Natural killer cell (primary cell): ENCODE measurements at regions not wholly inside any gene's neighbourhood (a gene's known extent, or its start where the extent isn't known, plus 50 kb on each side); places are given as distances from the start of the nearest gene placed in this dataset.
"Not testable (repeated sequence)": the region's sequence is repeated elsewhere in the genome, so short reads cannot be mapped to it uniquely, and the experiment has no call there.

ENCODE experiments used
- ATAC-seq, 3 donors: fragments of 150-1000 bp in 2 of 3; fragments of 200-7000 bp in 1 of 3; cut with Tn5 transposase; 1 replicate in 1 of 3; 2 replicates in 2 of 3; pipeline ENCODE4 v1.10.0; 2021; ENCODE audit warnings: mild to moderate bottlenecking in 2 of 3, moderate library complexity in 2 of 3
- DNase-seq, 2 donors: peaks; one replicate each; pipeline versions ENCODE4 v3.0.0 to v3.0.0-alpha.2; 2013 to 2021; ENCODE audit warnings: mixed read lengths in 1 of 2
- H3K27ac ChIP-seq: one replicate; pipeline ENCODE4 v1.5.1; 2013; ENCODE audit warnings: mild to moderate bottlenecking, low read length
- H3K27me3 ChIP-seq: one replicate; pipeline ENCODE4 v1.6.1; 2013; ENCODE audit warnings: low read length; ENCODE audit not compliant: control insufficient read depth, insufficient read depth
- H3K36me3 ChIP-seq: one replicate; pipeline ENCODE4 v1.6.1; 2013; ENCODE audit warnings: low read length; ENCODE audit not compliant: control insufficient read depth, insufficient read depth
- H3K4me1 ChIP-seq: one replicate; pipeline ENCODE4 v1.6.1; 2013; ENCODE audit warnings: low read length; ENCODE audit not compliant: control insufficient read depth, insufficient read depth
- H3K4me3 ChIP-seq: one replicate; pipeline ENCODE4 v1.5.1; 2013; ENCODE audit warnings: low read length
- H3K9me3 ChIP-seq: one replicate; pipeline ENCODE4 v1.6.1; 2013; ENCODE audit warnings: low read length; ENCODE audit not compliant: control insufficient read depth, insufficient read depth
- H3K27ac Mint-ChIP-seq, 2 donors: one replicate each; pipeline ENCODE4 v1.8.0; 2022; ENCODE audit warnings: mild to moderate bottlenecking in 2 of 2, mixed read lengths in 2 of 2, moderate library complexity in 1 of 2
- H3K27me3 Mint-ChIP-seq, 2 donors: one replicate each; pipeline ENCODE4 v1.8.0; 2022; ENCODE audit warnings: low read depth in 2 of 2, mixed read lengths in 2 of 2
- H3K36me3 Mint-ChIP-seq: one replicate; pipeline ENCODE4 v1.8.0; 2022; ENCODE audit warnings: mixed read lengths
- H3K4me1 Mint-ChIP-seq, 2 donors: one replicate each; pipeline ENCODE4 v1.8.0; 2022; ENCODE audit warnings: mixed read lengths in 2 of 2
- H3K4me3 Mint-ChIP-seq: one replicate; pipeline ENCODE4 v1.8.0; 2022; ENCODE audit warnings: mild to moderate bottlenecking, moderate library complexity, mixed read lengths
- H3K9me3 Mint-ChIP-seq, 2 donors: one replicate each; pipeline ENCODE4 v1.8.0; 2022; ENCODE audit warnings: mixed read lengths in 2 of 2
- CTCF ChIP-seq: fragments of 200-600 bp; IDR thresholded peaks from one replicate; pipeline ENCODE4 v1.8.0; 2022; ENCODE audit warnings: antibody characterized with exemption
- WGBS: methylation state at CpG from one replicate; pipeline ENCODE4 v1.1.7; 2013; ENCODE audit warnings: missing lambda C conversion rate; ENCODE audit not compliant: insufficient coverage; 5-methylcytosine and 5-hydroxymethylcytosine counted together
- intact Hi-C: fragments of 100-400 bp; cut with micrococcal nuclease; formaldehyde crosslinking; loops from one replicate; pipeline ENCODE4 v1.14.2; 2022

GRCh38 chr14:47919997-47920396, 244.6 kb upstream of the MDGA2 start:
- Histone ChIP-seq H3K9me3 (no peaks in the 10 kb centered on the region), H3K27ac (no peak overlapping the region), H3K4me3 (no peak overlapping the region), H3K27me3 (no peaks in the 10 kb centered on the region), H3K4me1 (no peaks in the 10 kb centered on the region), H3K36me3 (no peaks in the 10 kb centered on the region)
- ATAC-seq, result no peak
- H3K36me3 Mint-ChIP-seq, result peaks cover 8% of the 10 kb centered on the region
- H3K9me3 Mint-ChIP-seq, result peaks cover 3% of the 10 kb centered on the region in 2 donors
- intact Hi-C loops, result no loop called here
- no peaks in the 10 kb centered on the region for H3K27me3 Mint-ChIP-seq
- no peak overlapping the region for H3K27ac Mint-ChIP-seq
- no peak overlapping the region for H3K4me3 Mint-ChIP-seq
- no peak for TF ChIP-seq CTCF
- WGBS, result 89% methylated on average over 6 of the region's 6 CpGs
- no peaks in the 10 kb centered on the region for H3K4me1 Mint-ChIP-seq
- DNase-seq, result no peak

DNA sequence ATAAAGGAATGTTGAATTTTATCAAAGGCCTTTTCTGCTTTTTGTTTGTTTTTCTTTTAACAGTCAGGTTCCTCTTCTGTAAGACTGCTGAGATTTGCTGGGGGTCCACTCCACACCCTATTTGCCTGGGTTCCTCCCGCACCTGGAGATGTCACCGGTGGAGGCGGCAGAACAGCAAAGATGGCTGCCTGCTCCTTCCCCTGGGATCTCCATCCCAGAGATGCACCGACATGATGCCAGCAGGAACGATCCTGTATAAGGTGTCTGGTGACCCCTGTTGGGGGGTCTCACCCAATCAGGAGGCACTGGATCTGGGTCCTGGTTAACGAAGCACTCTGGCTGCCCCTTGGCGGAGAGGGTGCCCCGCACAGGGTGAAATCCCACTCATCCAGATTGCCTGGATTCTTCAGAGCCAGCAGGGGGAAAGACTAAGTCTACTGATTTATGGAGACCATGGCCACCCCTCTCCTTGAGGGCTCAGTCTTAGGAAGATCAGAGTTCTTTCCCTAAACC, 244.0 kb upstream of the MDGA2 start:
- Histone ChIP-seq H3K27me3 (no peaks in the 10 kb centered on the region), H3K9me3 (no peaks in the 10 kb centered on the region), H3K4me1 (no peaks in the 10 kb centered on the region), H3K4me3 (no peak overlapping the region), H3K27ac (no peak overlapping the region), H3K36me3 (no peaks in the 10 kb centered on the region)
- Mint-ChIP-seq H3K9me3 (peaks cover 3% of the 10 kb centered on the region in 2 donors), H3K4me1 (no peaks in the 10 kb centered on the region), H3K27me3 (no peaks in the 10 kb centered on the region), H3K4me3 (no peak overlapping the region), H3K36me3 (peaks cover 8% of the 10 kb centered on the region), H3K27ac (no peak overlapping the region)
- no peak for TF ChIP-seq CTCF
- 96% methylated on average over 8 of the region's 8 CpGs for WGBS
- intact Hi-C loops, result no loop called here
- DNase-seq (no peak), ATAC-seq (no peak)

- H3K27ac ChIP-seq, result no peak overlapping the region
- no peaks in the 10 kb centered on the region for H3K36me3 Mint-ChIP-seq
- no peaks in the 10 kb centered on the region for H3K4me1 ChIP-seq
- intact Hi-C loops, result no loop called here
- 48% methylated on average over 2 of the region's 5 CpGs for WGBS
- no peaks in the 10 kb centered on the region for H3K27me3 Mint-ChIP-seq
- no peak overlapping the region for H3K4me3 ChIP-seq
- ATAC-seq (no peak), DNase-seq (no peak)
- H3K4me3 Mint-ChIP-seq, result no peak overlapping the region
- H3K4me1 Mint-ChIP-seq, result no peaks in the 10 kb centered on the region
- H3K27me3 ChIP-seq, result no peaks in the 10 kb centered on the region
- H3K36me3 ChIP-seq, result no peaks in the 10 kb centered on the region
- H3K9me3 ChIP-seq, result no peaks in the 10 kb centered on the region
- TF ChIP-seq CTCF, result no peak
- peaks cover 3 to 5% of the 10 kb centered on the region in 2 donors for H3K9me3 Mint-ChIP-seq
- no peak overlapping the region for H3K27ac Mint-ChIP-seq
Observed at GRCh38 chr14:47917344-47917954, 242.0 kb upstream of the MDGA2 start.

- H3K27me3 ChIP-seq, H3K4me1 Mint-ChIP-seq, H3K27ac Mint-ChIP-seq, H3K9me3 ChIP-seq, H3K36me3 ChIP-seq, DNase-seq, H3K4me3 Mint-ChIP-seq, H3K27me3 Mint-ChIP-seq, H3K9me3 Mint-ChIP-seq, ATAC-seq, H3K27ac ChIP-seq, intact Hi-C loops, H3K4me3 ChIP-seq, H3K36me3 Mint-ChIP-seq, H3K4me1 ChIP-seq: not testable (repeated sequence)
- 96% methylated on average over 19 of the region's 25 CpGs for whole genome bisulfite sequencing
Observed at GRCh38 chr14:47901141-47901540, 225.7 kb upstream of the MDGA2 start.
